ENCODE measurements at regions not wholly inside any gene's neighbourhood (a gene's known extent, or its start where the extent isn't known, plus 50 kb on each side); places are given as distances from the start of the nearest gene placed in this dataset.

GRCh38 chr19:29283366-29283765, 70.4 kb upstream of the UQCRFS1 start:
- no peaks in the 10 kb centered on the region for H3K9me3 ChIP-seq (ENCODE audit: low read depth, low read length)
- H3K4me3 ChIP-seq (ENCODE audit: low read length): no peak overlapping the region
- H3K4me1 ChIP-seq (ENCODE audit: insufficient read depth, low read length): no peaks in the 10 kb centered on the region
- no peaks in the 10 kb centered on the region for H3K27me3 ChIP-seq (ENCODE audit: insufficient read depth, low read length)

- no peak overlapping the region for H3K4me3 ChIP-seq (ENCODE audit: low read length)
- H3K9me3 ChIP-seq (ENCODE audit: low read depth, low read length): no peaks in the 10 kb centered on the region
- H3K27me3 ChIP-seq (ENCODE audit: insufficient read depth, low read length): no peaks in the 10 kb centered on the region
- no peaks in the 10 kb centered on the region for H3K4me1 ChIP-seq (ENCODE audit: insufficient read depth, low read length)
Observed at GRCh38 chr19:29285187-29285687, 72.3 kb upstream of the UQCRFS1 start.

- Histone ChIP-seq H3K9me3 (ENCODE audit: low read depth, low read length) (no peaks in the 10 kb centered on the region), H3K27me3 (ENCODE audit: insufficient read depth, low read length) (no peaks in the 10 kb centered on the region), H3K4me1 (ENCODE audit: insufficient read depth, low read length) (no peaks in the 10 kb centered on the region), H3K4me3 (ENCODE audit: low read length) (no peak overlapping the region)
Observed at GRCh38 chr19:29285878-29286277, 72.9 kb upstream of the UQCRFS1 start.

- H3K9me3 ChIP-seq (ENCODE audit: low read depth, low read length): no peaks in the 10 kb centered on the region
- no peaks in the 10 kb centered on the region for H3K4me1 ChIP-seq (ENCODE audit: insufficient read depth, low read length)
- no peaks in the 10 kb centered on the region for H3K27me3 ChIP-seq (ENCODE audit: insufficient read depth, low read length)
- no peak overlapping the region for H3K4me3 ChIP-seq (ENCODE audit: low read length)
Observed at GRCh38 chr19:29287061-29287460, 74.1 kb upstream of the UQCRFS1 start.

- Histone ChIP-seq H3K27me3 (ENCODE audit: insufficient read depth, low read length) (no peaks in the 10 kb centered on the region), H3K4me1 (ENCODE audit: insufficient read depth, low read length) (no peaks in the 10 kb centered on the region), H3K4me3 (ENCODE audit: low read length) (no peak overlapping the region), H3K9me3 (ENCODE audit: low read depth, low read length) (no peaks in the 10 kb centered on the region)
Observed at GRCh38 chr19:29288256-29288655, 75.3 kb upstream of the UQCRFS1 start.

- H3K9me3 ChIP-seq (ENCODE audit: low read depth, low read length): no peaks in the 10 kb centered on the region
- H3K27me3 ChIP-seq (ENCODE audit: insufficient read depth, low read length): no peaks in the 10 kb centered on the region
- H3K4me3 ChIP-seq (ENCODE audit: low read length): no peak overlapping the region
- H3K4me1 ChIP-seq (ENCODE audit: insufficient read depth, low read length): no peaks in the 10 kb centered on the region
Observed at GRCh38 chr19:29289020-29289419, 76.1 kb upstream of the UQCRFS1 start.

- no peak overlapping the region for H3K4me3 ChIP-seq (ENCODE audit: low read length)
- no peaks in the 10 kb centered on the region for H3K4me1 ChIP-seq (ENCODE audit: insufficient read depth, low read length)
- H3K27me3 ChIP-seq (ENCODE audit: insufficient read depth, low read length): no peaks in the 10 kb centered on the region
- no peaks in the 10 kb centered on the region for H3K9me3 ChIP-seq (ENCODE audit: low read depth, low read length)
Observed at GRCh38 chr19:29290853-29291252, 77.9 kb upstream of the UQCRFS1 start.

GRCh38 chr19:29292153-29292552, 79.2 kb upstream of the UQCRFS1 start:
- H3K27me3 ChIP-seq (ENCODE audit: insufficient read depth, low read length): no peaks in the 10 kb centered on the region
- no peaks in the 10 kb centered on the region for H3K9me3 ChIP-seq (ENCODE audit: low read depth, low read length)
- no peak overlapping the region for H3K4me3 ChIP-seq (ENCODE audit: low read length)
- no peaks in the 10 kb centered on the region for H3K4me1 ChIP-seq (ENCODE audit: insufficient read depth, low read length)

- Histone ChIP-seq H3K27me3 (ENCODE audit: insufficient read depth, low read length) (no peaks in the 10 kb centered on the region), H3K4me3 (ENCODE audit: low read length) (no peak overlapping the region), H3K9me3 (ENCODE audit: low read depth, low read length) (no peaks in the 10 kb centered on the region), H3K4me1 (ENCODE audit: insufficient read depth, low read length) (no peaks in the 10 kb centered on the region)
Observed at GRCh38 chr19:29292562-29292961, 79.6 kb upstream of the UQCRFS1 start.

- no peaks in the 10 kb centered on the region for H3K4me1 ChIP-seq (ENCODE audit: insufficient read depth, low read length)
- H3K9me3 ChIP-seq (ENCODE audit: low read depth, low read length): no peaks in the 10 kb centered on the region
- no peak overlapping the region for H3K4me3 ChIP-seq (ENCODE audit: low read length)
- H3K27me3 ChIP-seq (ENCODE audit: insufficient read depth, low read length): no peaks in the 10 kb centered on the region
Observed at GRCh38 chr19:29293292-29293691, 80.3 kb upstream of the UQCRFS1 start.

GRCh38 chr19:29293736-29294342, 80.9 kb upstream of the UQCRFS1 start:
- Histone ChIP-seq H3K4me1 (ENCODE audit: insufficient read depth, low read length) (no peaks in the 10 kb centered on the region), H3K4me3 (ENCODE audit: low read length) (no peak overlapping the region), H3K27me3 (ENCODE audit: insufficient read depth, low read length) (no peaks in the 10 kb centered on the region), H3K9me3 (ENCODE audit: low read depth, low read length) (no peaks in the 10 kb centered on the region)

GRCh38 chr19:29294343-29294811, 81.4 kb upstream of the UQCRFS1 start:
- H3K4me1 ChIP-seq (ENCODE audit: insufficient read depth, low read length): no peaks in the 10 kb centered on the region
- no peaks in the 10 kb centered on the region for H3K27me3 ChIP-seq (ENCODE audit: insufficient read depth, low read length)
- H3K4me3 ChIP-seq (ENCODE audit: low read length): no peak overlapping the region
- H3K9me3 ChIP-seq (ENCODE audit: low read depth, low read length): no peaks in the 10 kb centered on the region

- Histone ChIP-seq H3K4me1 (ENCODE audit: insufficient read depth, low read length) (no peaks in the 10 kb centered on the region), H3K27me3 (ENCODE audit: insufficient read depth, low read length) (no peaks in the 10 kb centered on the region), H3K4me3 (ENCODE audit: low read length) (no peak overlapping the region), H3K9me3 (ENCODE audit: low read depth, low read length) (no peaks in the 10 kb centered on the region)
Observed at GRCh38 chr19:29295285-29295684, 82.3 kb upstream of the UQCRFS1 start.

GRCh38 chr19:29297381-29297780, 84.4 kb upstream of the UQCRFS1 start:
- H3K4me1 ChIP-seq (ENCODE audit: insufficient read depth, low read length): no peaks in the 10 kb centered on the region
- H3K27me3 ChIP-seq (ENCODE audit: insufficient read depth, low read length): no peaks in the 10 kb centered on the region

GRCh38 chr19:29299416-29300380, 86.7 kb upstream of the UQCRFS1 start:
- Histone ChIP-seq H3K9me3 (ENCODE audit: low read depth, low read length) (no peaks in the 10 kb centered on the region), H3K27me3 (ENCODE audit: insufficient read depth, low read length) (no peaks in the 10 kb centered on the region), H3K4me3 (ENCODE audit: low read length) (no peak overlapping the region), H3K4me1 (ENCODE audit: insufficient read depth, low read length) (no peaks in the 10 kb centered on the region)

More at GRCh38 chr19:29297381-29297780, 84.4 kb upstream of the UQCRFS1 start:
- Histone ChIP-seq H3K9me3 (ENCODE audit: low read depth, low read length) (no peaks in the 10 kb centered on the region), H3K4me3 (ENCODE audit: low read length) (no peak overlapping the region)

Data from mononuclear cell (primary cell).